ENCODE measurements at regions not wholly inside any gene's neighbourhood (a gene's known extent, or its start where the extent isn't known, plus 50 kb on each side); places are given as distances from the start of the nearest gene placed in this dataset.

DNA sequence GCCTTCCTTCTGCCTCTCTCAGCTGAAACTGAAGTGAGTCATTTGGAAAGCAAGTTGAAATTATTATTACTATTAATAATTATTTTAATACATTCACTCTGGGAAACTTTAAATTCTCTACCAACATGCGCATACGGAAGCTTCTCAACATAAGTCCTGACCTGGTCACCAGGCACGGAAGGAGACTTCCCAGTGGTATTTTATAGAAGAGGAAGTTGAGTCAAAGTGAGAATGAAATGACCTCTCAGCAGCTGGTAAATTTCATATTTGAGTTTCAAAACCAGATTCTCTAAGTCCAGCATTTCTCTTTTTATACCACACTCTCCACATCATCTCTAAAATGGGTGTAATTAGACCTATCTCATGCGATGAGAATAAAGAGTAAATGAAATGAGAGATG, 747.4 kb downstream of the VRK1 start:
- TF ChIP-seq SUZ12 (IDR thresholded peaks at IDR 0.05; ENCODE audit: extremely low read depth, insufficient read depth, insufficient read length) (no peak), ZNF274 (IDR thresholded peaks at IDR 0.05; ENCODE audit: low read depth, low read length) (no peak)
- Histone ChIP-seq H3K4me3 (ENCODE audit: insufficient read length, low read depth) (no peak overlapping the region), H3K9ac (ENCODE audit: insufficient read length, low read depth) (no peak overlapping the region), H3K9me3 (ENCODE audit: insufficient read depth, low read length) (no peaks in the 10 kb centered on the region), H3K36me3 (ENCODE audit: insufficient read depth, insufficient read length, low read length) (no peaks in the 10 kb centered on the region), H3K4me1 (ENCODE audit: insufficient read depth, insufficient read length) (no peaks in the 10 kb centered on the region), H3K27me3 (ENCODE audit: insufficient read depth, insufficient read length) (no peaks in the 10 kb centered on the region)
- no peak for DNase-seq (ENCODE audit: low read depth, low spot score)

DNA sequence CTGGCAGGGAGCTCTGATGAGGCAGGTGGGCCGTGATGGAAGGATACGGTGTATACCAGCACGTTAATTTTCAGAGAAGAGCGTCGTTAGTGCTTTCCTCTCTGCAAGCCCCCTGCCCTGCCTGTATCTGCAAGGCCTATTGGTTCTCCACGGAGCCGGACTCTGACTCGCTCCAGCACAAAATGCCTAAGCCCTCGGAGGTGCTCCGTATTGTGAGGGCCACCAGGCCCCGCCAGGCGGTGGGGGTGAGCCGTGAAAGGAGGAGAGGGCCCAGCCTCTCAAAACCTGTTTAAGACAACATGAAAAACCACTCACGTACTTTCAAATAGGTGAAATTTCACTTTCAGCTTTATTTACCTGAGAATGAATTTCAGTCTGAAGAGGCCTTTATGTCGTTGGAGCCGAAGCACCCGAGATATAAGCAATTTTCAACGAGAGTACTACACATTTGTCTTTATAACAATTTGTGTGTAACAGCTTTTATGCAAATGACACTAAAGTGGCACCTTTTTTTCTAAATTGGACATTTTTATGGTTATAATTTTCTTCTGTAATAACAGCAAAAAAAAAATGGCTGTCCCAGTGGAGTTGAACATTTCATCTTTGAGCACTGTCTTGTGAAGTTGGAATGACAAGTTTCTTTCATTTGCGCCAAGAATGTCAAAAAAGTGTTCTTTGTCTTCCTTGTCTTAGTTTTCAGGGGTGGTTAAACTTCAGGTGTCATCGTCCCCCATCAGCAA, 749.5 kb downstream of the VRK1 start:
- no peaks in the 10 kb centered on the region for H3K27me3 ChIP-seq (ENCODE audit: insufficient read depth, insufficient read length)
- no peaks in the 10 kb centered on the region for H3K4me1 ChIP-seq (ENCODE audit: insufficient read depth, insufficient read length)

GRCh38 chr14:97550463-97550862, 753.3 kb downstream of the VRK1 start:
- H3K36me3 ChIP-seq (ENCODE audit: insufficient read depth, insufficient read length, low read length), result no peaks in the 10 kb centered on the region
- H3K9me3 ChIP-seq (ENCODE audit: insufficient read depth, low read length), result no peaks in the 10 kb centered on the region
- no peaks in the 10 kb centered on the region for H3K4me1 ChIP-seq (ENCODE audit: insufficient read depth, insufficient read length)
- H3K9ac ChIP-seq (ENCODE audit: insufficient read length, low read depth), result no peak overlapping the region
- no peak overlapping the region for H3K4me3 ChIP-seq (ENCODE audit: insufficient read length, low read depth)
- H3K27me3 ChIP-seq (ENCODE audit: insufficient read depth, insufficient read length), result no peaks in the 10 kb centered on the region
- no peak for DNase-seq (ENCODE audit: low read depth, low spot score)
- TF ChIP-seq YY1 (IDR thresholded peaks at IDR 0.05; ENCODE audit: insufficient read depth, insufficient read length) (no peak), SUZ12 (IDR thresholded peaks at IDR 0.05; ENCODE audit: extremely low read depth, insufficient read depth, insufficient read length) (no peak), ZNF274 (IDR thresholded peaks at IDR 0.05; ENCODE audit: low read depth, low read length) (no peak)

More for the DNA sequence above, 749.5 kb downstream of the VRK1 start:
- no peak overlapping the region for H3K9ac ChIP-seq (ENCODE audit: insufficient read length, low read depth)
- H3K36me3 ChIP-seq (ENCODE audit: insufficient read depth, insufficient read length, low read length), result no peaks in the 10 kb centered on the region
- no peak for DNase-seq (ENCODE audit: low read depth, low spot score)
- no peak for TF ChIP-seq YY1 (IDR thresholded peaks at IDR 0.05; ENCODE audit: insufficient read depth, insufficient read length)
- TF ChIP-seq SUZ12 (IDR thresholded peaks at IDR 0.05; ENCODE audit: extremely low read depth, insufficient read depth, insufficient read length), result no peak
- TF ChIP-seq ZNF274 (IDR thresholded peaks at IDR 0.05; ENCODE audit: low read depth, low read length), result no peak
- no peaks in the 10 kb centered on the region for H3K9me3 ChIP-seq (ENCODE audit: insufficient read depth, low read length)
- no peak overlapping the region for H3K4me3 ChIP-seq (ENCODE audit: insufficient read length, low read depth)

DNA sequence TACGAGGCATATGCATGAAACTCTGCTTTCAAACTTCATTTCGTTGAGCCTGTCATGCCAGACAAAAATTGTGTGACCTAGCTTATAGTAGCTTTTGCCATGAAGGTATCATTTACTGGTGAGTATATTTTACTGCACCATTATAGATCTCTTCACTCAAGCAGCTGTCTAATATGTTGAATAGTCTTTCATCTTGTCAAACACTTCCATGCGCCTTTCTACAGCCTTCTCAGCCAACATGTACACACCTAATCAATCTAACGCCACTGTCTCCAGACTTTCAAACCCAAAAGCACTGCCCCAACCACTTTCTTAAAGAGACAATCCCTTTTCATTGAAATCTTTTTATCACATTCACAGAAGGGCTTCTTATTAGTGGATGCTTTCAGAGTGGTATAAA, 757.4 kb downstream of the VRK1 start:
- TF ChIP-seq YY1 (IDR thresholded peaks at IDR 0.05; ENCODE audit: insufficient read depth, insufficient read length) (no peak), ZNF274 (IDR thresholded peaks at IDR 0.05; ENCODE audit: low read depth, low read length) (no peak), SUZ12 (IDR thresholded peaks at IDR 0.05; ENCODE audit: extremely low read depth, insufficient read depth, insufficient read length) (no peak)

DNA sequence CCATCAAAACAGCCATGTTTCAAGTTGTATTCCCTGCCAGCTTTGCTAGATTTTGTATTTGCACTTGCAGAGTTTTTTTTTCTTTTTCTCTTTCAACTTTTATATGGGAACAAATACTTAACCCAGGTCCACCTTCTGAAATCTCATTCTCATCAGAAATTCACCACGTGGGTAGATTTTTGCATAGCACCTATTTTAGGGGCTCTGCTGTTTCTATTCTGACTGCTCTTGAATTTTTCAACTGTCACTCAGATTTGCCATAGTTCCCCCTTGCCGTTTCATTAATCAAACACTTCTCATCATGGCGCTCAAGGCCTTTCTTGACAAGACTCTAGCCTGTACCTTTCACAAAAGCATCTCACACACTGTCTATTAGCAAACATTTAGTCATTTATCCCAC, 767.2 kb downstream of the VRK1 start:
- no peak for TF ChIP-seq ZNF274 (IDR thresholded peaks at IDR 0.05; ENCODE audit: low read depth, low read length)
- no peak for TF ChIP-seq SUZ12 (IDR thresholded peaks at IDR 0.05; ENCODE audit: extremely low read depth, insufficient read depth, insufficient read length)
- TF ChIP-seq YY1 (IDR thresholded peaks at IDR 0.05; ENCODE audit: insufficient read depth, insufficient read length), result no peak
- no peaks in the 10 kb centered on the region; the same call in 1 of the 2 replicates for H3K9me3 ChIP-seq (ENCODE audit: insufficient read depth, low read length)
- DNase-seq (ENCODE audit: low read depth, low spot score), result no peak
- H3K27me3 ChIP-seq (ENCODE audit: insufficient read depth, insufficient read length), result no peaks in the 10 kb centered on the region
- H3K9ac ChIP-seq (ENCODE audit: insufficient read length, low read depth), result no peak overlapping the region
- H3K4me3 ChIP-seq (ENCODE audit: insufficient read length, low read depth), result no peak overlapping the region
- no peaks in the 10 kb centered on the region for H3K36me3 ChIP-seq (ENCODE audit: insufficient read depth, insufficient read length, low read length)
- H3K4me1 ChIP-seq (ENCODE audit: insufficient read depth, insufficient read length), result no peaks in the 10 kb centered on the region

More for the DNA sequence above, 757.4 kb downstream of the VRK1 start:
- DNase-seq (ENCODE audit: low read depth, low spot score), result no peak
- H3K9ac ChIP-seq (ENCODE audit: insufficient read length, low read depth), result no peak overlapping the region
- no peak overlapping the region for H3K4me3 ChIP-seq (ENCODE audit: insufficient read length, low read depth)
- no peaks in the 10 kb centered on the region for H3K9me3 ChIP-seq (ENCODE audit: insufficient read depth, low read length)
- no peaks in the 10 kb centered on the region for H3K27me3 ChIP-seq (ENCODE audit: insufficient read depth, insufficient read length)
- no peaks in the 10 kb centered on the region for H3K36me3 ChIP-seq (ENCODE audit: insufficient read depth, insufficient read length, low read length)
- no peaks in the 10 kb centered on the region for H3K4me1 ChIP-seq (ENCODE audit: insufficient read depth, insufficient read length)

DNA sequence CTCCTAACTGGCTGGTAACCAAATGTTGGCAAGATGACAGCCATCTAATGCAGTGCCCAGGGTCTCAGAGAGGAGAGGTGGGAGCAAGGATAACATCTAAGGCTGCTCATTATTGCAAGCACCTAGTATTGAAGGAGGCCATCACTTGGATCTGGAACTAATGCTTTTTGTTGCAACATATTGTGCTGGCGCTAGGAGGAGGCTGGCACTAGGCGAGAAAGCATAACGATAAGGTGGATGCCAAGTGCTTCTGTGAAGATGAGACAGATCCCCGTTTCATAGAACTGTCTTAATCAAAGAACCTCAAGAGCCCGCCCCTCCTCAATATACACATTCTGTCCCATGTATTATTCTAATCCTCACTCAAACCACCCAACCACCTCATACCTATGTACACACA, 774.0 kb downstream of the VRK1 start:
- Histone ChIP-seq H3K27me3 (ENCODE audit: insufficient read depth, insufficient read length) (no peaks in the 10 kb centered on the region), H3K9me3 (ENCODE audit: insufficient read depth, low read length) (no peaks in the 10 kb centered on the region), H3K4me3 (ENCODE audit: insufficient read length, low read depth) (no peak overlapping the region), H3K4me1 (ENCODE audit: insufficient read depth, insufficient read length) (no peaks in the 10 kb centered on the region), H3K36me3 (ENCODE audit: insufficient read depth, insufficient read length, low read length) (no peaks in the 10 kb centered on the region), H3K9ac (ENCODE audit: insufficient read length, low read depth) (no peak overlapping the region)
- no peak for DNase-seq (ENCODE audit: low read depth, low spot score)
- TF ChIP-seq SUZ12 (IDR thresholded peaks at IDR 0.05; ENCODE audit: extremely low read depth, insufficient read depth, insufficient read length), result no peak
- no peak for TF ChIP-seq ZNF274 (IDR thresholded peaks at IDR 0.05; ENCODE audit: low read depth, low read length)
- no peak for TF ChIP-seq YY1 (IDR thresholded peaks at IDR 0.05; ENCODE audit: insufficient read depth, insufficient read length)

GRCh38 chr14:97571866-97572555, 774.8 kb downstream of the VRK1 start:
- no peak overlapping the region for H3K4me3 ChIP-seq (ENCODE audit: insufficient read length, low read depth)
- H3K36me3 ChIP-seq (ENCODE audit: insufficient read depth, insufficient read length, low read length), result no peaks in the 10 kb centered on the region
- TF ChIP-seq YY1 (IDR thresholded peaks at IDR 0.05; ENCODE audit: insufficient read depth, insufficient read length) (no peak), ZNF274 (IDR thresholded peaks at IDR 0.05; ENCODE audit: low read depth, low read length) (no peak), SUZ12 (IDR thresholded peaks at IDR 0.05; ENCODE audit: extremely low read depth, insufficient read depth, insufficient read length) (no peak)
- H3K27me3 ChIP-seq (ENCODE audit: insufficient read depth, insufficient read length), result no peaks in the 10 kb centered on the region
- H3K4me1 ChIP-seq (ENCODE audit: insufficient read depth, insufficient read length), result no peaks in the 10 kb centered on the region
- no peak overlapping the region for H3K9ac ChIP-seq (ENCODE audit: insufficient read length, low read depth)
- H3K9me3 ChIP-seq (ENCODE audit: insufficient read depth, low read length), result no peaks in the 10 kb centered on the region
- no peak for DNase-seq (ENCODE audit: low read depth, low spot score)
